GM12891 (cell line): ENCODE measurements at regions not wholly inside any gene's neighbourhood (a gene's known extent, or its start where the extent isn't known, plus 50 kb on each side); places are given as distances from the start of the nearest gene placed in this dataset.

Experiments used
- PAX5 ChIP-seq: IDR thresholded peaks from 2 replicates; pipeline ENCODE4 v1.6.1; 2011; ENCODE audit warnings: low read length, moderate library complexity, mild to moderate bottlenecking; ENCODE audit not compliant: insufficient read depth, severe bottlenecking
- POLR2A ChIP-seq: IDR thresholded peaks from 2 replicates; pipeline ENCODE4 v1.6.1; 2011; ENCODE audit warnings: low read depth, low read length, control low read depth
- POLR2AphosphoS5 ChIP-seq: IDR thresholded peaks from 2 replicates; pipeline ENCODE4 v1.6.1; 2011; ENCODE audit warnings: low read depth, low read length, control low read depth
- POU2F2 ChIP-seq: IDR thresholded peaks from 2 replicates; pipeline ENCODE4 v1.6.1; 2011; ENCODE audit warnings: low read depth, mild to moderate bottlenecking, control low read depth, low read length, moderate library complexity
- SPI1 ChIP-seq: IDR thresholded peaks from 2 replicates; pipeline ENCODE4 v1.6.1; 2011; ENCODE audit warnings: low read depth, low read length, control low read depth
- TAF1 ChIP-seq: IDR thresholded peaks from 2 replicates; pipeline ENCODE4 v1.6.1; 2011; ENCODE audit warnings: low read depth, low read length, control low read depth

DNA sequence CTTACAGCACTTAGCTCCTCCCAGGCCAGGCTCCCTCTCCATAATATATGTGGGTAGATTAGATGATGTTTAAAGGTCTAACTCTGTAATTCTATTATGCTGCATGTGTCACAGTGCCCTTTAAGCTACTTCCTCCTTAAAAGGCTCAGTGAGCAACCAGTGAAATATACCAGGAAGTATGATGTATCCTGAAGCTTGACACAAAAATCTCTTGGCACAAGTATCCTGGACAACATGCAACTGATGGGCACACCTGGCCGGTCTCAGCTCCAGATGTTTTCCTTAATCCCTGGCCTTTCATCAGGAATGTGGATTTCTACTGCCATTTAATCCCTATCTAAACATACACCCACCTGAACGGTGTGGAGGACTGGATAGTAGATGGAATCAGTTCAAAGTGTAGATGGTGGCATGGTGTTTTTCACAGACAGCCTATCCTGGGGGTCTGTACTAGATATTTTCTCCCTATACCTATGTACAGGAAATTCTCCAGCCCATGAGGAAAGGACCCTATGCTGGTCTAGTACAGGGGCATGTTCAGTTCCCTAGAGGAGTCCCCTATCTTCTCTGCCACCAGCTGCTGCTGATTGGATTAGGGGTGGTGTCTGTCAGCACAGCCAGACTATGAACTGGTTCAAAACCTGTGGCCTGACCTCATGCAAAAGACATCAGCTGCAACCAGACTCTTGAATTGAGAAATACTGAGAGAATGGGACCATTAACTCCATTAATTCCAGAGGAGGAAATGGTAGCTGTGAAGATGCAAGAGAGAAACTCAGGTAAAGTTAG, 59.4 kb upstream of the CITED2 start:
- TF ChIP-seq POLR2A (no peak), POLR2AphosphoS5 (no peak), SPI1 (no peak), TAF1 (no peak), POU2F2 (no peak), PAX5 (no peak)
